ENCODE measurements at regions not wholly inside any gene's neighbourhood (a gene's known extent, or its start where the extent isn't known, plus 50 kb on each side); places are given as distances from the start of the nearest gene placed in this dataset.

DNA sequence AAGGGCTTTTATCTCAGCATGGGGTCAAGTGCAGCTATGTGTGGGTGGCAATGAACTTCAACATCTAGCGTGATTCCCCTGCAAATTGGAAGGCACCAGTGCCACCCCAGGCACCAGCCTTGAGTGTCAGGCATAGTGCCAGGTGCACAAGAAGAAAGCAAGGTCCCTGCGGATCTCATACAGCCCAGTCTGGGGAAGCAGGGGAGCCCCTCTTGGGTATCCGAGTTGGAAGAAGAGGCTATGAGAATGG lies 269.0 kb downstream of the RPS24 start:
- TF ChIP-seq, protein P1, sequence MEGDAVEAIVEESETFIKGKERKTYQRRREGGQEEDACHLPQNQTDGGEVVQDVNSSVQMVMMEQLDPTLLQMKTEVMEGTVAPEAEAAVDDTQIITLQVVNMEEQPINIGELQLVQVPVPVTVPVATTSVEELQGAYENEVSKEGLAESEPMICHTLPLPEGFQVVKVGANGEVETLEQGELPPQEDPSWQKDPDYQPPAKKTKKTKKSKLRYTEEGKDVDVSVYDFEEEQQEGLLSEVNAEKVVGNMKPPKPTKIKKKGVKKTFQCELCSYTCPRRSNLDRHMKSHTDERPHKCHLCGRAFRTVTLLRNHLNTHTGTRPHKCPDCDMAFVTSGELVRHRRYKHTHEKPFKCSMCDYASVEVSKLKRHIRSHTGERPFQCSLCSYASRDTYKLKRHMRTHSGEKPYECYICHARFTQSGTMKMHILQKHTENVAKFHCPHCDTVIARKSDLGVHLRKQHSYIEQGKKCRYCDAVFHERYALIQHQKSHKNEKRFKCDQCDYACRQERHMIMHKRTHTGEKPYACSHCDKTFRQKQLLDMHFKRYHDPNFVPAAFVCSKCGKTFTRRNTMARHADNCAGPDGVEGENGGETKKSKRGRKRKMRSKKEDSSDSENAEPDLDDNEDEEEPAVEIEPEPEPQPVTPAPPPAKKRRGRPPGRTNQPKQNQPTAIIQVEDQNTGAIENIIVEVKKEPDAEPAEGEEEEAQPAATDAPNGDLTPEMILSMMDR (IDR thresholded peaks at IDR 0.05): no peak
- TF ChIP-seq POLR2A (IDR thresholded peaks at IDR 0.05): no peak

All from testis (tissue), 2 donors.